Hematopoietic multipotent progenitor cell treated with erythropoietin and hydrocortisone succinate and interleukin-3 and kit ligand, for 4 days (in vitro differentiated cells): ENCODE measurements at regions not wholly inside any gene's neighbourhood (a gene's known extent, or its start where the extent isn't known, plus 50 kb on each side); places are given as distances from the start of the nearest gene placed in this dataset.
A peak's percentile ranks its signal among the peaks of the same experiment; 100 is the strongest.

Experiments
- DNase-seq: peaks from one replicate; pipeline ENCODE4 v3.0.0-alpha.2; 2015

DNA sequence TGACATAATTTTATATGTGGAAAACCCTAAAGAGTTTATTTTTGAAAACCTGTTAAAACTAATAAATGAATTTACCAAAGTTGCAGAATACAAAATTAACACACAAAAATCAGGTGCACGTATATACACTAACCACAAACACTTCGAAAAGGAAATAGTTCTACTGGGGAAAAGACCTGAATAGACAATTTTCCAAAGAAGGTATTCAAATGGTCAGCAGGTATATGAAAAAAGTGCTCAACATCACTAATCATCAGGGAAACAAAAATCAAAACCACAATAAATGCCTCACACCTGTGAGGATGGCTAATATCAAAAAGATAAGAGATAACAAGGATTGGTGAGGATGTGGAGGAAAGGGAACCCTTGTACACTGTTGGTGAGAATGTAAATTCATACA, 110.6 kb downstream of the PXDC1 start:
- no peak for DNase-seq

DNA sequence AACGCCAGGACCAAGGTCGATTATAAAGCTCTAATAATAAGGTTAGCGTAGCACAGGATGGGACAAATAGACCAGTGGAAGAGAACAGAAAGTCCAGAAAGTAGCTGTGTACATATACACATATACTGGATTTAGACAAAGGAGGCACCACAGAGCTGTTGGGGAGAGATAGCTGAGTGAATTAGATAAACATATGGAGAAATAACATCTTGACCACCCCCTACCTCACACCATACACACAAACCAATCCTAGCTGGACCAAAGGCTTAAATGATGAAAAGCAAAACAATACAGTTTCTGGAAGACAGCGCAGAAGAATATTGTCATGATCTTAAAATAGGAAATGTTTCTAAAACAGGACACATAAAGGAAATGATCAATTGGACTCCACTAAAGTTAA, 112.9 kb downstream of the PXDC1 start:
- DNase-seq: peak; percentile 21

DNA sequence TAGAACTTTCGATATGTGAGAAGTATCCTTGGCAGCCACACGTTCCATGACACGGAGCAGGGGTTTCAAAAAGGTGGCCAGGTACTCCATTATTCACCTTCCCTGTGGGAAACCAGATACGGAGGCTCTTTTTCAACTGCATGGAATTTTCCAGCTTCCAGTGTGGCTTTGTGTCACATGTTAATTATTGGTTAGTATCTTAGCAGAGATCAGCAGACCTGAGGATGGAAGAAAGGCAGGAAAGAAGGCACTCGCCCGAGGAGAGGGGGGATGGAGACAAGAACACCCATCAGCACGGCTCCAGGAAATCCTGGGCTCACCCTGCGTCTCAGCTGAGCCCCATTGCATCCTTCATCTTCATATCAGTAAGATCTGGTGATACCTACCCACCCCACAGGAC, 115.5 kb downstream of the PXDC1 start:
- no peak for DNase-seq

DNA sequence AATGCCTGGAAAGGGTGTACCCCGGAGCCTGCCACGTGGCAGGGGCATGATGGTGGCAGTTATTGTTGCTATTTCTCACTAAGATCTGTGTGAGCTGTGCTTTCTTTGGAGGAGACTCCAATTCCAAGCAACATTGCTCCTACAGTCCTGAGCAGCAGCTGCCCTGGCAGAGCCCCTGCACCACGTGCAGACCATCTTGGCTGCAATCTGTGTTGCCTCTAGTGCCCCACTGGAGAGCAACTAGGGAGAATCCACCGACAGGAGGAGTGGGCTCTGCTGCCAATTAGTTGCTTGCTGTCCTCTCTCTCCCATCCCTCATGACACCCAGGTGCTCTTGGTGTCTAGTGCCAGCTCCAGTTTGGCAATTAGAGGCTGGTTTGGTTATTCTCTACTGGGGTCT, 116.0 kb downstream of the PXDC1 start:
- DNase-seq: no peak

DNA sequence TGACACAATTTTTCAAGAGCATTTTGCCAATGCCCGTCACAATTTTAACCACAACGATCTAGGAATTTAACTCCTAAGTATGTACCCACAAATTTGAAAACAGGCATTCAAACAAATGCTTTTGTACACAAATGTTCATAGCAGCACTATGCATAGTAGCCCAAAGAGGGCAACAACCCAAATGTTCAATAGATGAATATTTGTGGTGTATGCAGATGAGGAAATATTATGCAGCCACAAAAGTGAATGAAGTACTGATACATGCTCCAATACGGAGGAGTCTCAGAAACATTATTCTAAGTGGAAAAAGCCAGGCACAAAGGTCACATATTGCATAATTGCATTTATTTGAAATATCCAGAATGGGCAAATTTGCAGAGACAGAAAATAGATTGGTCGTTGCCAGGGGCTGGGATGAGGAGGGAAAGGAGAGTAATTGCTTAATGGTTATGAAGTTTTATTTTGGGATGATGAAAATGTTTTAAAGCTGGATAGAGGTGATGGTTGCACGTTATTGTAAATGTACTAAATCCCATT, 117.2 kb downstream of the PXDC1 start:
- DNase-seq: no peak

DNA sequence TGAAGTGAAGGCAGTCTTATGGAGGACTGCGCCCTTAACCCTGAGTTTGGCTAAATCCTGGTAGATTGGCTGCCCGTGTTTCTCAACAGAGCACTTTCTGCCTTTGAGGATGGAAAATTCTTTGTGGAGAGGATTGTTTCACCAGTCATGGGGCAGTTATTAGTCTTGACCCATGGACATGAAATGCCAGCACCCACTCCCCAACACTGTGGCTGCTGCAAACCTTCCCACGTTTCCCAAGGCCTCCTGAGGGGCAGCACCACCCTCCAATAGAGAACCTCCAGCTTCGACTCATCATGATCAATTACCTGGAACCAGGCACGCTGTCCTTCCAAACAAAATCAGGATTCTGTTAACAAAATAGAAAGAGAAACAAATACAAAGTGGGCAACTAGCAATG, 117.8 kb downstream of the PXDC1 start:
- DNase-seq: no peak

DNA sequence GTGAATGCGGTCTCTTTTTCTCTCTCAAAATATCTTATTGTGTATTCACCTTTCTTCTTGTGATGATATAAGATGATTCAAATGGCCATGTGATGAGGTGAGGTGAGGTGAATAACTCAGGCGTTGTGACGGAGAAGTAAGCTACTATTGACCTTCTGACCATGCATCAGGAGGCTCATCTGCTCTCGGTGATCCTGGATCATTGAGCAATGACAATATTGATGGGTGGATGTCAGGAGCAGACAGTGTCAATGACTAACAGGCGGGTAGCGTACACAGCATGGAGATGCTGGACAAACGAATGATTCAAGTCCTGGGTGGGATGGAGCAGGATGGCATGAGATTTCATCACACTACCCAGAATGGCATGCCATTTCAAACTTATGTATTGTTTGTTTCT, 119.6 kb downstream of the PXDC1 start:
- DNase-seq: no peak

DNA sequence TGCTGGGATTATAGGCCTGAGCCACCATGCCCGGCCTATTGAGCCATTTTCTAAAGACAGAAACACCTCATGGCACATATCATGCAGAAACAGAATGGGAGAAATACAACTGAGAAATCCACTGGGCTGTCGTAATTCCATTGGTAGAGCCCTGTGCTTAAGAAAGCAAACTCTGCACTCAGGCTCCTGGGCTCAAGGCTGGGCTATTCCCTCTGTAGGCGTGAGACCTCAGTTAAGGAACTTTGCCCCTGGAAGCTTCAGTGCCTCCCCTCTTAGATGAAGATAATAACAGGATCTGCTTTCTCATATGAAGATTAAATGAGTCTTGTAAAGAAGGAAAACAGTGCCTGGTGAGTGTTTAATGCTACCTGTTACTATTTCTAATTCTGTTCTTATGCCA, 120.3 kb downstream of the PXDC1 start:
- no peak for DNase-seq

DNA sequence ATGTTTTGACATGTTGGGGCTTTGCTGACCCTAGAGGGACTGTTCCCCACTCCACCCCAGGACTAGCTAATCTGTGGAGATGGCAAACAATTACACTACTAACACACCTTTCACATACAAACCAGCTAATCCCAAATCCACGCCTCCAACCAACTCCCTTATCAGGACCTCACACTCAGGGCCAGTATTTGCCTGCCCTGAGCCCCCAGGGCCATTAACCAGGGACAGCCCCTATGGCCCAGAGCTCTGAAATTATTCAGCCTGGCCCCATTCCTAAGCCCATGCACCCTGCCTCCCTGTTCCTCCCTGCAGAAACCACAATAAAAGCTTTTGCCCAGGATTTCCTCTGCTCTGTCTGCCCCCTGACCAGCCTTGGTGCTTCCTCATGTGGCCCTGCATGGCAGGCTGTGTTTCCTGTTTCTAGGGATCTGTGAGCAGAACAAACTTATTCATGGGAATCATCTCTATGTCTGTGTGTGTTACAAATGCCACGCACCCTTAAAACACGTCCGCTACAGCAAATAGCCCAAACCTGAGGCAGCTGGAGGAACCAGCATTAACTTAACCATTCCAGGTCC, 121.2 kb downstream of the PXDC1 start:
- peak; percentile 27 for DNase-seq

DNA sequence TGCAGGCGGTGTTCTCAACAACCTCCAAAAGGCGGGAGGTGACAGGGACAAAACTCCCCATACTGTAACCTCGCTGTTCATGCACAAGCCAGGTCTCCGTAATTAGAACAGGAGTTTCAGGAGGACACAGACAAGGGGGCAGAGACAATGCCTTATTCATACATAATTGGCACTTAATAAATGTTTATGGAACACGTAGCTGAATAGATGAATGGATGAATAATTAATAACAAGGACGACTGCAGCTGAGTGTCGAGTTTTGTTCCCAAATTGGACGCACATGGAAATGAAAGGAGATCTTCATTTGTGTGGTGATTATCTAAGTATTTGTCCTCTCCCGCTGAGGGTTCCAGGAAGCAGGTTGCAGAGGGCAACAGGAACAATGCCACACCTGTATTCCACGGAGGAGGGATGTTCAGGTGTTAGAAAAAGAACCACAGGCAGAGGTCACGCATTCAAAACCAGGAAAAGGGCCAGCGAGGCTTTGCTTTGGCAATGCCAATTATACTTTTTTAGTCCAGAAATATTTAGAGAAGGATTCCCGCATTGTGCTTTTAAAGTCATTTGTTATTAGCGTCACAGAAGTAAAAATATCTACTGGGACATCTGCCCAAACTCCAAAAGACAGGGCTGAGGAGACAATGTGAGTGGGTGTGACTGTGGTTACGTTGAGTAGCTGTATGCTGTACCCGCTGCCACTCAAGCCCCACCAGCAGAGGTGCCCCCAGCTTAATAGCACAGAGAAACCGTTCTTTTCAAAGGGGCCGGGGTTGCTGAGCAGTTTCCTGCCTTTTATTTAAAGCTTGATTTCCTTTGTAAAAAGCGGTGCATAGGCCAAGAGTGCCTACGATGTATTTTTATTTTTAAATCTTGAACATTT, 123.3 kb downstream of the PXDC1 start:
- DNase-seq: peak; percentile 89

DNA sequence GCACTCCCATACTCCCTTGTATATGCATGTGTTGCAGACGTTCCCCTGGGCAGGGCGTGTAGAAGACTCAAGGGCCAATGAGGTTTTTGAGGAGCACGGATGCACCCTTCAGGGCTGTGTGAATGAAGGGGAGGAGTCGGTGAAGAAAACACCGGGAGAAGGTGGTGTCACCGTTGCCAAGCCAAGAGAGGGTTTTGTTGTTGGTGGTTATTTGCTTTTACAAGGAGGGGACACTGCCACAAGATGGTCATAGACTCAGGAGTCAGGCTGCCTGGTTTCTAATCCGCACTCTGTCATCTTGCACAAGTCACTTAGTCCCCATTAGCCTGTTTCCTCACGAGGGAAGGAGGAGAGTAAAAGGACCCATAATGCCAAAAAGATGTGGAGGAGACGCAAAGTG, 124.0 kb downstream of the PXDC1 start:
- DNase-seq: no peak

DNA sequence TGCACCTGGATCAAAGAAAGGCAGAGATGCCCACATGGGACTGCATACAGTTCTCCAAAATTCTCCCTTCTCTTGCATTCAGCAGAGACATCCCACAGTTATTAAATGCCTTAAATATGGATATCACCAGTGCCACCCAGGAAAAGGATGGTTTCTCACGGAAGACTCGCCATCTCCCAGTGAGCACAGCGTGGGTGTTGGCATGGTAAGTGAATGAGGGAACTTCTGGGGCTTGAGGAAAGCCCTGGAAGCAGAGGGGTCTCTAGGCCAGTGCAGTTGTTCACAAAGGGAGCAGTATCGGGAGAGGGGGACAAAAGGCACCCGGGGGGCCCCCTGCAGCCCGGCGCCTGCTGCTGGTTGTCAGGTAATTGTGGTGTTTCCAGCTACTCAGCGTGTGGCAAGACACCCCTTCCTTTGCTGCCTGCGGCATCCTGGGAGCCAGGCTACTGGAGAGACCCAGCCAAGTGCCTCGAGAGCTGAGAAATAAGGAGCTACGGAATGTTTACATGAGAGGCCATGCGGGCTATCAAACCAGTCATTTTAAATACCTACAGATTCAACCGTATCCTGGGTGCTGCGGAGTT, 125.4 kb downstream of the PXDC1 start:
- DNase-seq: no peak

DNA sequence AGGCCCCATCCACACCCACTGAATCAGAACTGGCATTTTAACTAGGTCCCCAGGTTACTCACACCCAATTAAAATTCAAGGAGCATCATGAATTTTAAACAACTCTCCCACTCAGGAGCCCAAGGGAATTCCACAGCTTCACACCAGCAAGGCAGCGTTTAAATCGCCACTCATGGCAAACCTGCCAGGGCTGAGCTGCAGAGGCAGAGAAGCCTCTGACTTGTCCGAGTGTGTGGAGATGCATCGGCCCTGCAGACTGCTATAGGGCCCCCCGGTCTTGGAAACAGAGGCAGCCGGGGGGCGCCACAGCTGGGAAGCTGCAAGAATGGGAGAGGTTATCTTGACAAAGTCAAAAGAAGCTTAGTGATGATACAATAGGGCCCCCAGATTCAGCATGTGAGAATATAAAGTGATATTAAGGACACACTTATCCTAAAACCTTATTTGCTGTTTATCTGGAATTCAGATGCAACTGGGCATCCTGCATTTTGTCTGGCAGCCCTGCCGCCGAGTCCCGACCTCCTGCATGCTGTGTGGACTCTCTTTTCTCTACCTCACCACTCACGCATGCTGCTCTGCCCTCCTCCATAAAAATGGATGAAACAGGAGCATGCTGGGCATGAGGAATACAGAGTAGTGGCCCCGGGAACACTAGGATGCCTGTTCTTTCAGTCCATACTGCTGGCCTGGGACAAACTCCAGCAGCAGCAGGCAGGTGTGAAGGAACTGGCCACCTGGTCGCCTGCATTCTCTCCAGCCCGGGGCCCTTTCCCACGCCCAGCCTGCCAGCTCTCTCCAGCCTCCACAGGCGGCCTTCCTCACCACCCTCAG, 126.1 kb downstream of the PXDC1 start:
- no peak for DNase-seq

DNA sequence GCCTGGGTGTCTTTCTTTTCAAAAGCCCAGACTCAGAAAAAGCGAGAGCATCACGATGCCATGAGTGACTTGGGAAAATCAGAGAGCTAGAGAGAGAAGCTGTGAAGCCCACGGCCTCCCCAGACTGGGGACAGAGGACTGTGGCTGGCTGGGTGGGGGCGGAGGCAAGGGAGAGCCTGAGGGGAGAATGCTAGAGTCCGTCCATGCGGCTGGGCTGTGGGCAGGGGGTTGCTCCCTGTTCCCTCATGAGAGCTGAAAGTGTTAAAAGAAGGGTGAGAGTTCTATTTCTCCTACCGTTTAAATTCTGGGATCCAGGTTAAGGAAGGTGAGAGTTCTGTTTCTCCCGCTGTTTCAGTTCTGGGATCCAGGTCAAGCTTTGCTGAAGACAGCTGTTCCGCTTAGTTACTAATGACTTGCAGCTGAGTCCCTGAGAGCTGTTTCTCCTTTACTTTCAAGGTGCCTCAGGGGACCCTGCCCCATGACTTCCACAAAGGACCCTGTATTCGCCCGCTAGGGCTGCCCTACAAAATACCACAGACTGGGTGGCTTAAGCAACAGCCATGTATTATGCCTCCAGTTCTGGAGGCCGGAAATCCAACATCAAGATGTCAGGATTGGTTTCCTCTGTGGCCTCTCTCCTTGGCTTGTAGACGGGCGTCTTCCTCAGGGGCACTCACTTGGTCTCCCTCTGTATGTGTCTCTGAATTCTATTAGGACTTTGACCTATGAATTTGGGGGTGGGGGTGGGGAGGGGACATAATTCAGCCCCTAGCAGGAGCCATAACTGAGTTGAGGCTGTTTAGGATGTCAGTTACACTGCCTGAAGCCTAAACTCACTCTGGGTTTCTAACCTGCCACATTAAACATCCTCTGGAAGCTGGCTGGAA, 127.0 kb downstream of the PXDC1 start:
- DNase-seq: no peak

DNA sequence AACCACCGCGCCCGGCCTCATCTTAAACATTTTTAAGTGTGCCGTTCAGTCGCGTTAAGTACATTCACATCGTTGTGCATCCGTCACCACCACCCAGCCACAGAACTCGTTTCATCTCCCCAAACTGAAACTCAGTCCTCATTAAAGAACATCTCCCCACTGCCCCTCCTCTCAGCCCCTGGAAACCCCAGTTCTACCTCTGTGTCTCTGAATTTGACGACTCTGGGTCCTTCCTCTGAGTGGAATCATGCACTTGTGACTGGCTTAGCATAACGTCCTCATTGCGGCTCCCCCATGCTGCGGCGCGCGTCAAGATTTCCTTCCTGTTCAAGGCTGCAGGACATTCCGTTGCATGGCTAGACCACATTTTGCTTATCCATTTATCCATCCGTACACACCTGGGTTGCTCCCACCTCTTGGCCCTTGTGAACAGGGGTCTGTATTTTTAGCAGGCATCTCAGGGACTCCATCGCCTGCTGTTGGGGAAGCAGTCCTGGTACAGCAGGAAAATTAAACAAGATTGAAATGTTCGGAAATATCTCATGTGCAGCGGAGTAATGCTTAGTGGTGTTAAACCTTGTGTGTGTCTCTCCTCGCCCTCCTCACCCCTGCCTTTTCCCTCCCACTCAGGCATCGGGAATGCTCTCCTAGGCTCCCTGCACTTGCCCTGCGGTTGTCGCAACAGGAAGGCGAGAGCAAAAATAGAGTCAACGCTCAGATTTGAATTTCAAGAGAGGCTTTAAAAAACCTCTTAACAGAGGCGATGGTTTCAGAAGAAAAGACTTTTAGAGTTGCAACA, 127.9 kb downstream of the PXDC1 start:
- DNase-seq: peak; percentile 52

DNA sequence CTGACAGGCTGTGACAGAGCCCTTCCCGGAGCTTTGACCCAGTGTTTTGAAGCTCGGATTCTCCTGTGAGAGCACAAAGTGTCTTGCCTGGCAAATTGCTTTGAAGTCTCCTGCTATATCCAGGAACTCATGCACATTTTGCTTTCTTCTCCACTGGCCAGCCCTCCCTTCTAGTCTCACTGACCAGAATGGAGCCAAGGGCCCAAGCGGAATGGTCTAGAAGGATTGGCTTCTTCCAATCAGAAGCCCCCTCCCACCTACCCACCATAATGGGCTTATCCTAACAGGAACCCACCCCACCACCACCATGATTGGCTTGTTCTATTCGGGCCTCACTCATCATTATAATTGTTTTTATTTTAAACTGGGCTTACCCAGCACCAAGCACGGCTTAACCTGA, 130.1 kb downstream of the PXDC1 start:
- DNase-seq: no peak

DNA sequence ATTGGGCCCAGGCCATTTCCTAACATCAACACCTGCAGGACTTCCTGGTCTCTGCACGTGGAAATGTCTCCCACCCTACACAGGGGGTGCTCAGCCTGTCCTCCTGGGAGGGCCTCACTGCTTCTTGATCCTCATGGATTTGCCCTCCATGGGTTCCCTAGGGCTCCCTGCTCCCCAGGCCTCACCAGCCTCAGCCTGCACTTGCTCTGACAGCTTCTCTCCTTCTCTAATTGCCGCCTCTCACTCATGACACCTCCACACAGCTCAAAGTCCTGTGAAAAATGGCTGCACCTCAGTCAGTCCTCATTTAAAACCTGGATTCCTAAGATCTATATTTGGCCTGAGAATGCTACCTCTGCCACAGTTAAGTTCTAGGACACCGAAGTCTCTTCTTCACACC, 130.6 kb downstream of the PXDC1 start:
- no peak for DNase-seq

DNA sequence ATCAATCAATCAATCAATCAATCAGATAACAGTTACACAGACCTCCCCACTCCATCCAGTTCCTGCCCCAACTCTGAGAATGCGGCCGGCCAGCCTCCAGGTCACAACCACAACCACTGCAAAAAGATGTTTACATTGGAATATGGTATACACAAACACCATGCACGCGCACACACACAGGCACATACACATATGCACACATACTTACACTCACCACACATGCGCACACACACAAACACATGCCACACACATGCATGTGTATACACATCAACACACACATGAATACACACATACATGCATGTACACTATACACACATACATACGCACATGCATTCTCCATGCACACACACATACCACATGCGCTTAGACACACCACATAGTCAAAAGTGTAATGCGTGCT, 131.1 kb downstream of the PXDC1 start:
- no peak for DNase-seq

DNA sequence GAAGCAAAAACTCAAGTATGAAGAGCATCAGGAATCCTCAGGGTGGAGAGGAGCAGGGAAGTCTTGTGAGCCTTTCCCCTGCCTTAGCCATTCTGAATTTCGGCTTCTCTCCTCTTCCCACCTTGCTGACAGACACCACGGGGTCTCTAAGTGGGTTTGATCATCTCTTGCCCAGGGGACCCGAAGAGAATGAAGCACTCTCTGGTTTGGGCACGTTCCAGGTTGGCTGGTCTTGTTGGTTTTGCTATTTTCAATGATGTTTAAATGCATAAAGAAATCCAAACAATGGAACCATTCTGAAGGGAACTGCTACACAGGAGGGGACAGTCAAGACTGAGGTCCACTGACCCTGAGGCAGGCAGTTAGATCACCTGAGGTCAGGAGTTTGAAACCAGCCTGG, 131.7 kb downstream of the PXDC1 start:
- no peak for DNase-seq

DNA sequence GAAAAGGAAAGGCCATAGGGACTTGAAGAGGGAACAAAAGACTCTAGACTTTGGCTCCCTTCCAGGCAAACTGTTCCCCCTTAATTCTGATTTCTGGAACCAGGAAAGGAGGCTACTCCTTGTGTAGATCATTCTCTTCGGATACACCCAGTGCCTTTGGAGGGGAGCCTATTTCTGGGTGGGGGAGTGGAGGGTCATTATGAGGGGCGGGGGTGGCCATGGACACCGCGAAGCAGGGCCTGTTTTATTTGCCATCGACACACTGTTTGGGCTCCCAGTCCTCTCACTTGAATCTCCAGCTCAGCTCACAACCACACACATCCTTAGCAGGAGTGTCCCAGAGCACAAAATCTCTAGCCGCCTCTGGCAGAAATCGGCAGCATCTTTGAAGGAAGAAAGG, 132.3 kb downstream of the PXDC1 start:
- no peak for DNase-seq

DNA sequence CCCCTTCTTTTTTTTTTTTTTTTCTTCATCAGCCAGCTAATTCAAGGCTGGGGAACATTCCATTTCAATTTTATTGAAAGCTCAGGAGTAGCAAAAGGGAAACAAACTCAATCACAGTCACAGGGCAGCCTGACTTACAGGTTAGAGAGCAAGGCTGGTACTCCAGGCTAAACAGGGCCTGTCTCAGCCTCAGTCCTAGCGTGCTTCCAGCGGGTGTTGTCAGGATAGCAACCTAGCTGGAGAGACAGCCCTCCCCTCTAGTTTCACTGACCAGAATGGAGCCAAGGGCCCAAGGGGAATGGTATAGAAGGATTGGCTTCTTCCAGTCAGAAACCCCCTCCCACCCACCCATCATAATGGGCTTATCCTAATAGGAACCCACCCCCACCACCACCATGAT, 132.9 kb downstream of the PXDC1 start:
- no peak for DNase-seq
